ENCODE measurements at regions not wholly inside any gene's neighbourhood (a gene's known extent, or its start where the extent isn't known, plus 50 kb on each side); places are given as distances from the start of the nearest gene placed in this dataset.

DNA sequence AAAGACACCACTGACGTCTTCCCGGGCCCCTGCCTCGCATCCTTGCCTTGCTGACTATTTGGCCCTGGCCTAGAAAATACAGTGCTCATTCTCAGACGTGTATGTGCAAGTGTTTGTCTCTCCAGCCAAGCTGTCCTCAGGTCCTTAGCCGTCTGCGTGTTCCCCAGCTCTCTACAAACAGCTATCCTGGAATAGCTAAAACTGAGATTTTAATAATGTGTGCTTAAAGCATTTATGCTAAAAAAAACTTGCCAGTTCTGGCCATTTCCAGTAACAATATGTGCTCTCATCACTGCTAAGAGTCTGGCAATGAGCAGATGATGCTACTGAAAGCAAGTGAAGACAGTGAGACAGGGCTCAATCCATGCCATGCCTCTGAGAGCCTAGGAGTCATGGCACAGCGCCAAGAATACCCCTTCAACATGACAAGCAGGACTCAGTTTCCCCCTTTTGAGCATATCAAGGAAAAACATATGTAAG, 55.7 kb downstream of the IRF2BP2 start:
- no peak for DNase-seq (ENCODE audit: low spot score)

DNA sequence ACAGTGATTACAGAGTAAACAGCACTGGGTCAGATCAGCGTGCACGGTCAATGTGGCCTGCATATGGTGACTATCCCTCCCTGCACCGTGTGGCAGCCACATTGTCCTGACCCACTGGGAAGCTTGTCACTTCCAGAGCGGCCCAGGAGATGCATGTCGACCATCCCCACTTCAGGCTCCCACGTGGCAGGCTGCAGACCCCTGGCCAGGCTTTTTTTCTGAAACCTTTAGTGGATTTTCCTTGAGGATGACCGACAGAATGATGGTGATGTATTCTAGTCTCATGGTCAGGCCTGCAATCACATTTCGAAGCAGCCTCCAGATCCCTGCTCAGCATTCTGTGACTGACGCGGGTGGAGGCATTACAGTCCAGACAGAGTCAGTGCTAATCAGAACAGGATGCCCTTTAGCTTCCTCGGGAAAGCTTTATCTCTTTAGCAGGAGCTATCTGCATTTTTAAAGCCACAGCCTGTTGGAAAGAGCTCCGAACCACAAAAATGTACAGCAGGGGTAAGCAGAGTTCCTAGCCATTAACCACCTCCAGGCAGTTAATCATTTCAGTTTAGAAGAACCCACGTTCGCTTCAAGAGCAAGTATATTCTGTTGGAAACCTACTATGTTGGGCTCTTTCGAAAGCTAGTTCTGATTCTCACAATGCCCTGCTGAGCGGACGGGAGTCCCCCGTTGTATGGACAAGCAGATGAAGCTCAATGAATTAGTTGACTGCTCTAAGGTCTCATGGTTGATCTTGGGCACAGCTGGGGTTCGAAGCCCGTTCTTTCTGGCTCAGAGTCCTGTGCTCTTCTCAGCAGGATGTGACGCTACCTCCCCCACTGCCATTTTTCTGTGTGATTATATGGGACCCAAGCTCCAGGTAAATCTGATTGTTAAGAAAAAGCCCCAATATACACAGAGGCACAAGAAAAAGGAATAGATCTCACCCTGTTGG, 56.5 kb downstream of the IRF2BP2 start:
- DNase-seq (ENCODE audit: low spot score), result no peak

DNA sequence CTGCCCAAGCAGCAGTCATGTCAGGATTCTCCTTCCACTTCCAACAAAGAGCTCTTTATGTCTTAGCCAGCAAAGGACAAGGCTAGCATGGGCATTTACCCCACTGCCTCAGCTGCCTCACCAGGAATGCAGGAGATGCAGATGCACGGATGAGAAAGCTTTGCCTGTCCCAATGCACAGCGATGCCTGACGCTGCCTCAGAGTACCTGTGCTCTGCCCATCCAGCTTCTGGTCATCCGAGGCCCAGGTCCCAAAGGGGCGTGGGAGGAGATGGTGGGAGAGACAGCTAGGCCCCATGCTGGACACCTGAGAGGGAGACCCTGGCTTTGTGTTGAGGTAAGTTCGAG, 59.0 kb downstream of the IRF2BP2 start:
- peak; percentile 70 for DNase-seq (ENCODE audit: low spot score)

DNA sequence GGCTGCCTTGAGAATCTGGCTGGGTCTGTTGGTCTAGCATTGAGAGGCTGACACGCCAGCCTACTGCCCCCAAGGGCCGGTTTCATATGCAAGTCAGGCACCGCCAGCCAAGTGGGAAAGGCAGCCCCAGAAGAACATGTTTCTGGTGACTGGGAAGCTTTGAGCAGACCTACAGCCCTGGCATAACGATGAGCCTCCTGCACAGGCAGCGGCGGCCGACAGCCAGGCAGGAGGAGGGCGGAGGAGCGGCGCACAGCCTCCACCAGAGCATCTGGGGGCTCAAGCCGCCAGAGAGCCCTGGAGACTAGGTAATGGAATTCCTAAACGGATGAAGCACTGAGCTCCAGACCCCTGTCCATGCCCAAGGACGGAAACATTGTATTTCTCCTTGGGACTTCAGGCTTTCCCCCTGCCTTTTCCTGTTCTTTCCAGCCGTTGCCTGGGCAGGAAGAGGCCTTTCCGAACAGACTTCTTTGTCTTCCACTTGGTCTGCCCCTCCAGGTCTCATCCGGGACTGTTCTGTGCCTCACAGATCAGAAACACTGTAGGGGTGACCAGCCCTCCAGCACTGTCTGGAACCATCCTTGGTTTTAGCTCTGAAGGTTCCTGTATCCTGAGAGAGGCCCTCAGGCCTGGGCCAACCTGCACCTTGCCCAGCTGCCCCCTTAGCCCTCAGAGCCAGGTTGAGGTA, 59.5 kb downstream of the IRF2BP2 start:
- no peak for DNase-seq (ENCODE audit: low spot score)

DNA sequence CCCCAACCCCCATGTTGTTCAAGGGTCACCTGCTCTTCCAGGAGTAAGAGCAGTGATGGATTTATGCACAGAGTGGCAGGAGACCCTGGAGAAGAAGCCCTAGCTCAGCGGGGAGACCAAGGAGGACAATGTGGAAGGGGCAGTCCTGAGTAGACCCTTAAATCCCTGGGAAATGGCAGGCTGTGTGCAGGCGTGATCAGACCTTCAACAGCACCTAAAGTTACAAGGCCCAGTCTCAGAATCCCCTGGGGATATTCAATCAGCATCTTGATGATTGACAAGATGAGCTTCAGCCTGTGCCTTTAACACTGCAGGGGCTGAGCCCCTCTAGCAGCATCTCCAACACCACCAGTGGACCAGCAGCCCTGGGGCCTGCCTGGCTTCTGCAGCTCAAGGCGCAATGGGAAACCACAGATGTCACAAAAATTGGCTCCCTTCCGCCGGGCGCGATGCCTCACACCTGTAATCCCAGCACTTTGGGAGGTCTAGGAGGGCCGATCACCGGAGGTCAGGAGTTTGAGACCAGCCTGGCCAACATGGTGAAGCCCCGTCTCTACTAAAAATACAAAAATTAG, 60.4 kb downstream of the IRF2BP2 start:
- no peak for DNase-seq (ENCODE audit: low spot score)

DNA sequence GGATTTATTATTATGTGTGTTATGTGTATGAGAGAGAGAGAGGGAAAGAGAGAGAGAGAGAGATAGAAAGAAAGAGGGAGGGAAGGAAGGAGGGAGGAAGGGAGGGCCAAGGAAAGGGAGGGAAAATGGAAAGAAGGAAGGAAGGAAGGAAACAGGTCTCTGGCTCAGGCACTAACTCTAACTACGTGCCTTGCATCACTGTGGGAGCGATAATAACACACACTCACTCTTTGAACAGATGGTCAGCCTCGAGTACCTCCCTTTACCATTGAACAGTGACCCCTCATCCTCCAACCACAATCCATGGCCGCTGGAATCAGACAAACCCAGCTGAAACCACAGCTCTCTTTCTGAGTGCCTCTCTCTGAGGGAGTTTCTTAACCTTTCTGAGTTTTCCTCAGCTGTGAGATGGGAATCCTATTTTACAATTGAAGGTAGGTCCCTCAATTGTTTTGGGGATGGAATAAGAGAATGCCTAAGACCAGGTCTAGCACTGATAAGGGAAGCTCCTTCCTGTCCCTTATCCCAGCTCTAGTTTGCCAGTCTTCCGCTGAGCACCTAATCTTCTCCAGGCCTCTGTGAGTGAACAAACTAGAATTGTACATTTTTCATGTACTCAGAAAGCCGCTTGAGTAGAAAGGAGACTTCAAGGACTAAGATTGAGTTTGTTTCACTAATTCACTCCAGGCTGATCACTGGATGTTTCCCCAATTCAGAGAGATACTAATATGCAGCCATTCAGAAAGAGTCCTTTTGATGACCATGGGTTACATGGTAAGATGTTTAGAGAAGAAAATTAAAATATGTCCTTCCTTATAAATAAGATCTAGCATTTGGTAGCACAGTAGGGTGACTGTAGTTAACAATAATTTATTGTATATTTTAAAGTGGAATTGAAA, 62.8 kb downstream of the IRF2BP2 start:
- no peak for DNase-seq (ENCODE audit: low spot score)

DNA sequence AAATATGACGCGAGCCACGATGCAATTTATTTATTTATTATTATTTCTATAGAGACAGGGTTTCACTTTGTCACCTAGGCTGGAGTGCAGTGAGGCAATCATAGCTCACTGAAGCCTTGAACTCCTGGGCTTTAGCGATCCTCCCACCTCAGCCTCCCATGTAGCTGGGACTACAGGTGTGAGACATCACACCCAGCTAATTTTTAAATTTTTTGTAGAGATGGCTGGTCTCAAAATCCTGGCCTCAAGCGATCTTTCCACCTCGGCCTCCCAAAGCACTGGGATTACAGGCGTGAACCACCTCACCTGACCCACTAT, 63.6 kb downstream of the IRF2BP2 start:
- DNase-seq (ENCODE audit: low spot score), result no peak

DNA sequence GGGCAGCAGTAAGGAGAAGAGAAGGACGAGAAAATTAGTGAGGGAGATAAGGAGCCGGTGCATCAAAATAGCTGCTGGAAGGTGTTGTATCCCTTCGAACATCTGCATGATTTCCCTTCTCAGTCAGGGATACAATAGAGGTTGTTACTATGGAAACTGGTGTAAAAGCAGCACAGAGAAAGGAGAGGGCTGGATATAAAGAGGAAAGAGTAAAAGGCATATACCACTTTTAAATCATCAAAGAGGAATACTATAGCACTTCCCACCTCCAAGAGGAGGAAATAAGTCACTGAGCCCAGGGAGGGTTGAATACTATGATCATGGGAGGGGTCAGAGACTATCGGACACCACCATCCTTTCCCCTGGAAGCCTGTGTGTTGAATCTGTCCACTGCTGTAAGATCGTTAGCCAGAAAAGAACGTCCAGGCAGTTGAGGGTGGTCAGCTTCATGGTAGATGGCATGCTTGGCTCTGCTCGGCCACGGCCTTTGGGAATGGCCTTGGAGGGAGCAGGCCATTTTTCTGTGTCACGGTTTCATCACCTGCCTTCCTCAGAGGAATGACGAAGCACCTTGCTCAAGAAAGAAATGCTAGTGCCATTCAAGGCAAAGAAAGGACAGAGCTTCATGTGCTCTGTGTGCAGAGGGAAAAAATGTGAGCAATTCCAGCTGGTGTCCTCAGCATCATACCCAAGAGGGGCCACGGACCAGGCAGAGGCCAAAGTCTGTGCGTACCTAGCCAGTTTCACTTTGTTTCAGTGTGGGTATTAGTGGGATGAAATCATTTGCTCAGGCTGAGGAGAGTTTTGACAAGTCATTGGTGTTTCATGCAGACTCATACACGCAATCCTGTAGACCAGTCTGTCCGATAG, 64.2 kb downstream of the IRF2BP2 start:
- no peak for DNase-seq (ENCODE audit: low spot score)

DNA sequence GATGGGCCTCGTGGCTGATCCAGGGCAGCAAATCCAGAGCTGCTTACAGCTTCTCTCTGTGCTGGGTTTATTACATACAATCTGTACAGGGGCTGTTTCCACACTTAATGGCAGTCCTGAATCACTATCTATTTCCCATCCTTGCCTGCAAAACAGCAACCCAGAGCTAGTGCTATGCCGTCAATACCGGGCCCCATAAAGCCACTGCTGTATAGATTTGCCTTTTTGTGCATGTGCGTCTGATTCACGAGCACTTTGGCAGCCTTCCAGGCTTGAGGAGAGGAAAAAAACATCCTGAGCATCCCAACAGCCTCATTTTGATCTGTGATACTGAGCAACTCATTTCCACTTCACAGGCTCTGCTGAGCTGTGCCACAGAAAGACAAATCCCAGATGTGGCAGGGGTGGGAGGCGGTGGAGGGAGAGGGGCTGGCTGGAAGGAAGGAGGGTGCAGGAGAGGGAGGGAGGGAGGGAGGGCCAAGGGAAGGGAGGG, 65.2 kb upstream of the TARBP1 start:
- peak; percentile 98 for DNase-seq (ENCODE audit: low spot score)

DNA sequence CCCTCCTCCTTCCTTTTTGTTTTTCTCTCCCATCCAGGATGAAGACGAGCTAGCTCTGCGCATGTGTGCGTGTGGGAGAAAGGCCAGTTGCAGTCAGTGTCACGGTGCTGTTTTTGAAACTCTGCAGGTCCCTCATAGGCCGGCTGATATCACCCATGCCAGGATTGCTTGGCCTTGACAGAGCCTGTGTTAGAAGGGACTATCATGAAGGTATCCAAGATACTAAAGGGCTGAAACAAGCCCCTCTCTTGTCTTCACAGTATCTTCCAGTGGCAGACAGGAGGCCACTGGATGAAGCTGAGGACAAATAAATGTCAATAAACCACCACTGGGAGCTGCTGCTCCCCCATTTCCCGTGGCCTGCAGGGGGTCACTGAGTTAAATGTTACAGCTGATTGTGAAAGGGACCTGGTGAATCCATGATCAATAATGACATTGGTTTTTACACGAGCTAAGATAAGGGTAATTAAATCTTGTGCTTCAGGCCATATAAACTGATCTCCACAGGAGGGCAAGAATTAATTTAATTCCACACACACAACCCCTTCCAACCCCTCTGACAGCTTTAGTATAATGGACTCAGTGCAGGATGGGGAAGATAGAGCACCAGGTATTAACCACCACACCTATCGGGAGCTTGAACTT, 64.6 kb upstream of the TARBP1 start:
- DNase-seq (ENCODE audit: low spot score), result no peak

DNA sequence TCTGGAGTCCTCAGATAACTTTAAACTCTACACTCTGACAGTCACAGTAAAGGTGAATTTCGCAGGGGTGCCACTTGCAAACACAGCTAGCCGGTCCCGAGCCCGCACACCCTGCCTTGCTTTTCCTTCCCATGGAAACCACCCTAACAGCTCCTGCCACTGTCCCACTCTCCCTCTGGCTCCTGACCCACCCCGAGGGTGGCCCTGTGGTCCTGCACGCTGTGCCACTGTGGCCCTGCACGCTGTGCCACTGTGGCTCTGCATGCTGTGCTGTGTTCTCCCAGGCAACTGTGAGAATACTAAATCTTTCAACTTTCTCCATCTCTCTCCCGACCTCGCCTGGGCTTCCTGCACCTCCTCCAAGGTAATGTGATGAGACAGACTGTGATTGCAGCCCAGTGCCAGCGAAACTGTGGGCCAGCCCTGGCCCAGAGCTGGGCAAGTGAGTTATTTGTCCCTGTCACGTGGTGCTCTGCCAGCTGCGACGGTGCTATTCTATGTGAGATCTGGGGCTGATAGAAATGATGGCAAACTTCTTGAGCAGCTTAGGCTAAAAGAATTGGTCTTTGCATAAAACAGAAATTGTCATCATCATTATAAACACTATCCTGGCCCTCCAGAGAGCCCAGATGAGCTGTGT, 63.4 kb upstream of the TARBP1 start:
- no peak for DNase-seq (ENCODE audit: low spot score)

DNA sequence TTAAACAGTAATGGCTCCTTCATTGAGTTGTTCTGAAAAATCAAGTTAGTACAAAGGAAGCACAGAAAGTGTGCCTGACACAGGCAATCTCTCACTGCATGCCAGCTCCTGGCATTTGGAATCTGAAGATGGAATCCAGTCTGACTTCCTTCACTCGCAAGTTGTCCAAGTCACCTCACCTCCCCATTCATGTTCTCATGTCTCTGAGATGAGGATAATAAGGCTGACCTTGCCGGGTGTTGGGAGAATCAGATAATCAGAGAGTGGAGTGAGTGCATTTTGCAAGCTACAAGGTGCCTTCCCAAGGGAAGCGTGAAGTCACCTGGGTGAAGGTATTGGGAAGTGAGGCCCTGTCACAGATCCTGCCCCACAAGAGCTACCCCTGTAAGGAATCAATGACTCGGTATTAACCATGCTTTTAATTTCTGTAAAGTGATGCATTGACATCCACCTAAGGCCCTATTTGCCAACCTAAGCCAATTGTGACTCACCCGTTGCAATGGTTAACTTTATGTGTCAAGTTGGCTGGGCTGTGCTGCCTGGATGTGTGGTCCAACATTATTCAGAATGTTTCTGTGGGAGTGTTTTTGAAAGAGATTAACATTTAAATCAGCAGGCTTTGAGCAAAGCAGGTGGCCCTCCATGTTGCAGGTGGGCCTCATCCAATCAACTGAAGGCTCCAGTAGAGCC, 62.5 kb upstream of the TARBP1 start:
- DNase-seq (ENCODE audit: low spot score), result no peak

DNA sequence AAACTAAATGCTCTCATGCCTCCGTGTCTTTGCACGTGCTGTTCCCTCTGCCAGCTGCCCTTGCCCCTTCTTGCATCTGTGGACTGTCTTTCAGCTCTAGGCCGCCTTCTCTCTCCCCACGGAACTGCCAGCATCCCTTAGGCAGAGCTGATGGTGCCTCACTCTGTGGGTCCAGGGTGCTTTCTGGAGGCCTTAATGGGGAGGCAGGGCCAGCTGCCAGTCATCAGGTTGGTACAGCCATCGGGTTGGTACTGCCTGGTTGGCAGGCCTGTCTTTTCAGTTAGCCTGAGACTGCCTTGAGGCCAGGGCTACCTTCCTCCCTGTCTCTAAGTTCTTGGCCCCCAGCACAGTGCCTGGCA, 61.4 kb upstream of the TARBP1 start:
- no peak for DNase-seq (ENCODE audit: low spot score)

DNA sequence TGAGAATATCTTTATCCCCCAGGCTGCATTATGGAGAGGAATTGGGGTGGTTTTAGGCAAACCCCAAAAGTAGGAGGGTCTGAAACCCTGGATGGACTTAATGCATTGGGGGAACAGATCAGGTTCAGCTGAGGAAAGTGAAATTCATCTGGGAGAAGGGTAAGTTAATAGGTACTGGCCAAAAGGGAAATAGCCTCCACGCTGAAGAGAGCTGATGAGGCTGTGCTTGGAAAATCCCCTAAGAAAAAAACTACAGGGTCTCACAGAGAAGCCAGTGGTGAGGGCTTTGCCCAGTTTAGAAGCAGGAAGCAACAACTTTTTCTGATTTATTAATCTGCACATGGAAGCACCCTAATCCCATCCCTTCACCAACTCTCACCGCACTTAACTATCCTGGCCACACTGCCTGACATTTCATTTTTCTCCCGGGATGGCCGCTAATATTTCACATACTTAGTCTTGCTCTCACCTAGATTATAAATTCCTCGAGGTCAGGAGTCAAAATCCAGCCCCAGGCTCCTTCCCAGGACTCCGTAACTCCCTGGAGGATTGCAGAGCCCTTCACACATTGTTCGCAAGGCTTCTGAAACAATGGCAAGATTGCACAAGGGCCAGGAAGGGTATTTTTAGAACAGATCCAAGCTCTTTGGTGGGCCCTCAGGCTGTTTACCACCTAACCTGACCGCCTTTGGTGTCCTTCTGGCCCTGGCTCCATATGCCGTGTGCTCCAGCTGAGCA, 60.9 kb upstream of the TARBP1 start:
- no peak for DNase-seq (ENCODE audit: low spot score)

DNA sequence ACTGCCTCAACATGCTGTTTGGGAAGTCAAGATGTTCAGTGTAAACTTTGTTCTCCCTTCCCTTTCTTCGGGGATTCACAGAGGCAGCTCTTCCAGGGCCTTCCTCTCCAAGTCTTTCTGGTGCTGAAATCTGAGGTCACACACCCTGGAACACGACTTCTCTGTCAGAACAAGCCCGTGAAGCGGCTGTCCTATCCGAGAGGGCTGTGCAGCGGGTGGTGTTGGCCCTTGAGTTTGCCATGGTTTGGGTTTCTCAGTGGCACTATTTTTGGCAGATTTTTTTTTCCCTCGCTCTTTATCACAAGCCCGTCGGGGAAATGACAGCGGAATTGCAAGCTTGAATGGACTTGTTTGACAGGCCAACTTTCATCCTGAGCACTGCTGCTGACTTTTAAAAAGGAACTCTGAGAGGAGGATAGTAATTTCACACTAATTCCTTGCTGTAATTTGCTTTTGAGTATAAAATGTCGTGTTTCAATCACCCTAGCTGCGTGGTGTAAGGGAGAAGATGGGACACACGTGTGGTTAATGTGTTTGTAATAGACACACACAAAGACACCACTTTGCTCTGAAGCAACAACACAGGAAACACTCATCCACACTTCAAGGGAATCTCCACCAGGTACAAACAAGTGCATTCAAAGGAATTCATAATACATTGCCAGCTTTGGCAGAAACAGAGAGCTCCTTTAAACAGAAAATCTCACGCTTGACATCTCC, 60.1 kb upstream of the TARBP1 start:
- DNase-seq (ENCODE audit: low spot score), result no peak

DNA sequence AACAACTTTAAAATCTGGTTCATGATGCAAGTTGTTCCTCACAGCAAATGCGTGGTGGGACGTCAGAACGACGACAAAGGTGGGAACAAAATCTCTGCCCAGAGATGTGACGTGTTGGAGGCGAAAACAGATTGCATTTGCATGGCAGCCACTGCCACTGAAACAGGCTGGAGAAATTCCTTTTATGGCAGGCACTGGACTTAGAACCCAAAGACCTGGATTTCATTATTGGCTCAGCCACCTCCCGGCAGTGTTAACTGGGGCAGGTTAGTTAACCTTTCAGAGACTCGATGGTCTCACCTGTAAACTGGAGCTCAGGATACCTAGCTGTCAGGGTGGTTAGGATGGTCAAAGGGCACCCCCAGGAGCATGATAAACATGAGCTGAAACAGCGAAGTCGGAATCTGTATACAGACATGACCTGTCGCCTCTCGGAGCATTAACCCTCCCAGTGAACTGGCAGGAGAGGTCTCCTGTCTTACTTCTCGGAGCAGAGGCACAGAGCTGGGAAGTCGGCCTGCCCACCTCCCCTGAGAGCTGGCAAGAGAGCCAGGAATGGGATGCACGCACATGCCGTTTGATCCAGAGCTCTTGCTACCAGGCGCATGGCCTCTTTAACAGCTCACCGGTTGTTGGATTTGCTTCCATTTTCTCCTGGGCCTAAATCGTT, 59.2 kb upstream of the TARBP1 start:
- no peak for DNase-seq (ENCODE audit: low spot score)

DNA sequence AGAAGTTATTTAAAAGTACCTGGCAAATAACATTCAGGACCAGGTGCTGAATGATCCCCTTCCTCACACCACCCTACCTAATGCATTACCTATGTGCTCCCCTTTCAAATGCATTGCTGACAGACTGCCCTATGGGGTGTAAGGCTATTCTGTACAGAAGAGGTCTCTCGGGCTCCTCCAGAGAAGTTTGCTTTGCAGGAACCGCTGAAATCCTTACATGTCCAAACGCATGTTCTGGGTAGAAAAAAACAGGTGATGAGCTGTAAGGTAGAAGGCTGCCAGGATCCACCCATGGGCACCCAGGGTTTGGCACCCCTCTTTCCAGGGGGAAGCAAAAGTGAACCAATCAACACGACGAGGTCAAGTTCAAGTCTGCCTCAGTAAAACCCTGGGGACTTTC, 58.3 kb upstream of the TARBP1 start:
- DNase-seq (ENCODE audit: low spot score), result no peak

DNA sequence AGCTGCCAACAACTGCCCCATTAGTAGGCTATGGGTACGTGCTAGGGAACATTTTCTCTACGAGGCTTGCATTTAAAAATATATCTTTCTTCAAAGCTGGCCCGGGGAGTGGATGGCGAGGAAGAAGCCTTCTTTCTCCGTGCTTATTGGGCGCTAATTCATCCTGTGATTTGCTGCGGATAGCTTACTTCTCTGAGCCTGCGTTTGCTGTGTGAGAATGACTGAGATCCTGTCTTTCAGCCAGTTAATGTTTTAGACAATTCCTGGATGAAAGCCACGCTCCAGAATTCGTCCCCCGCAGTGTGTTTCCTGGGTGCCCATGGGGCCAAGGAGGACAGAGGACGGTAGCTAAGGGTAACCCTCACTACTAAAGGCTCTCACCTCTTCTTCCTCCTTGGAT, 57.8 kb upstream of the TARBP1 start:
- DNase-seq (ENCODE audit: low spot score), result no peak

Measured in COLO829 (cell line).